GM12864 (cell line): ENCODE measurements at regions not wholly inside any gene's neighbourhood (a gene's known extent, or its start where the extent isn't known, plus 50 kb on each side); places are given as distances from the start of the nearest gene placed in this dataset.

ENCODE experiments used
- DNase-seq: peaks from one replicate; pipeline ENCODE4 v3.0.0-alpha.2; 2011; ENCODE audit warnings: low read depth
- H3K4me3 ChIP-seq: 2 replicates; pipeline ENCODE4 v1.5.1; 2011; ENCODE audit warnings: mild to moderate bottlenecking, low read depth, low read length, control low read depth
- TF ChIP-seq, protein P1 (sequence below): IDR thresholded peaks from 2 replicates; pipeline ENCODE4 v1.5.1; 2011; ENCODE audit warnings: low read depth, mild to moderate bottlenecking, moderate library complexity, low read length, control low read depth, inconsistent platforms; ENCODE audit errors: missing control alignments

DNA sequence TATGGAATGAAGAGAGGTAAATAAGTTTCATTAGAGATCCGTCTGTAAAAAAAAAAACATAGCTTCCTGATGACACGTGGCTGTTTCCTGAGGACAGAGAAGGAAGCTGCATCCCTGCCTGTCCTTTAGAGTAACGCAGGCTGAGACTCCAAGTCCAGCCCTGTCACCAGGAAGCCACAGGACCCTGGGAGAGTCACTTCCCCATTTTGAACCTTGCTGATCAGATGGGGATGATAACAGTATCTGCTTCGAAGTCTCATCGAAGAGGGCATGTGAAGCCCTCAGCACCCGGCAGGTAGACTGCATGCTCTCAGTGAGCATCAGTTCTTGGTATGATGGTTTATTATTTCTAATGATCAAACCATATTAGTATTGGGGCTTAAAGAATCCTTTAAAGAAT is 139.1 kb upstream of the KCNG1 start:
- no peak overlapping the region for H3K4me3 ChIP-seq
- TF ChIP-seq, protein P1, sequence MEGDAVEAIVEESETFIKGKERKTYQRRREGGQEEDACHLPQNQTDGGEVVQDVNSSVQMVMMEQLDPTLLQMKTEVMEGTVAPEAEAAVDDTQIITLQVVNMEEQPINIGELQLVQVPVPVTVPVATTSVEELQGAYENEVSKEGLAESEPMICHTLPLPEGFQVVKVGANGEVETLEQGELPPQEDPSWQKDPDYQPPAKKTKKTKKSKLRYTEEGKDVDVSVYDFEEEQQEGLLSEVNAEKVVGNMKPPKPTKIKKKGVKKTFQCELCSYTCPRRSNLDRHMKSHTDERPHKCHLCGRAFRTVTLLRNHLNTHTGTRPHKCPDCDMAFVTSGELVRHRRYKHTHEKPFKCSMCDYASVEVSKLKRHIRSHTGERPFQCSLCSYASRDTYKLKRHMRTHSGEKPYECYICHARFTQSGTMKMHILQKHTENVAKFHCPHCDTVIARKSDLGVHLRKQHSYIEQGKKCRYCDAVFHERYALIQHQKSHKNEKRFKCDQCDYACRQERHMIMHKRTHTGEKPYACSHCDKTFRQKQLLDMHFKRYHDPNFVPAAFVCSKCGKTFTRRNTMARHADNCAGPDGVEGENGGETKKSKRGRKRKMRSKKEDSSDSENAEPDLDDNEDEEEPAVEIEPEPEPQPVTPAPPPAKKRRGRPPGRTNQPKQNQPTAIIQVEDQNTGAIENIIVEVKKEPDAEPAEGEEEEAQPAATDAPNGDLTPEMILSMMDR: no peak
- no peak for DNase-seq

DNA sequence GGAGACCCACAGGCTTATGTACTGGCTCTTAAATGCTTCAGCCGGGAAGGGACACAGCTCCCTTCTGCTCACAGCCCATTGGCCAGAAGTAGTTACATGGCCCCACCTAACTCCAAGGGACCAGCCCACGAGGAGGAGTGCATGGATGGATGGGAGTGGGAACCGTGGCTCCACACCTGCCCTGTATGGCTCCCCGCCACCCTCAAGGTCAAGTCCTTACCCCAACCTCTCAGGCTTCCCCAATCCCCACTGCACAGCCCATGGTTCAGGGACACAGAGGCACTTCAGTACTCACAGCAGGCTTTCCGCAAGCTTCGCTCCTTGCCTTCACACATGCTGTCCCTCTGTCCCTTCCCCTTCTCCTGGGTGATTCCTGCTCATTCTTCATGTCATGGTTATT is 137.9 kb upstream of the KCNG1 start:
- TF ChIP-seq, protein P1: no peak
- no peak overlapping the region for H3K4me3 ChIP-seq
- no peak for DNase-seq

DNA sequence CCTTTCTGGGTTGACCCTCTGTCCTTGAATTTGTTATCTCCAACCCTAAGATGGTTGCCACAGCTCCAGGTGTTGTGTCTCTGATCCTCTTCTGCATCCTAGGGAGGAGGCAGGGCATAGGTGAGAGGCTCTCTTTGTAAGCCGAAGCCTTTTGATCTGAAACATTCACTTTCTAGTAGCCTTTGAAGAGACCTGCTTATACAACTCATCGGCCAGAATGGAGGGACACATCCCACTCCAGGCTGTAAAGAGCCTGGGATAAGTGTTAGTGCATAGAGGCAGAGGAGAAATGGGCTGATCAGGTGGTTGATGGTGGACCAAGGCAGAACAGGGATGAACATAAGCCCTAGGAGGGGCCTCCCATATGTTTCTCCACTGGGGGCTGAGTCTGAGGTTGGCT is 137.1 kb upstream of the KCNG1 start:
- TF ChIP-seq, protein P1: no peak

DNA sequence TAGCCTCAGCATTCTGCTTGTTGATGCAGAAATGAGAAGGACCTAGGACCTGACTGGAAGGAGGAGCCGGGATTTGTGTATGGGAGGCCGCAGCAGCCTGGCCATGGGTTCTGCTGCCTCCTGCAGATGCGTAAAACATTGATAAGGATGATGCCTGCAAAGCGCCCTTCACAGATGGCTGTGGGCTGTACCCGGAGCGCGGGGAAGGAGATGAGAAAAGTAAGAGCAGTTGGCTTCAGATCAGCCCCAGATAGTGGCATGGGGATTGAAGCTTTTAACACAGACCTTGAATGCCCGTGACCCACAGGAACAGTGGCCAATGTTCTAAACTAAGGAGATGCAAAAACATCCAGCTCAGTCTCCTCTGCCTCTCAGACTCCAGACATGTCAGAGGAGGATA is 136.4 kb upstream of the KCNG1 start:
- TF ChIP-seq, protein P1: no peak
- H3K4me3 ChIP-seq: no peak overlapping the region
- no peak for DNase-seq

More for the DNA sequence above, 137.1 kb upstream of the KCNG1 start:
- H3K4me3 ChIP-seq: no peak overlapping the region
- no peak for DNase-seq

DNA sequence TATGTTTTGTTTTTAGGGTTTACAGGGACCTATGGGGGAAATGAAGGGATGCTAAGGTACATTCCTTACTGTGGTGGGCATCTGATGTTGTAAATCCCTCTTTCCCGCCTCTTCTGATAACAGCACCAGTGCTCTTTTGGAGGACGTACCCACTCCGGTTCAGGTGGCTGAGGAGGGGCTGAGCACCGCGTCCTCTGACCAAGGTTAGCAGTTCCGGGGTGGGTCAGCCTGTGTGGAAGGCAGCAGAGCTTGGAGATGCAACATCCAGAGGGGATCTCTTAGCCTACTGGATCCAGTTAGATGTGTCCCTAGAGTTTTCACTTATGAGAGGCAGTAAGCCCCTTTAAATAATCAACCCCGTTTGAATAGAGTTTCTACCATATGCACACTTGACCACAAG is 135.3 kb upstream of the KCNG1 start:
- no peak overlapping the region for H3K4me3 ChIP-seq
- no peak for DNase-seq
- TF ChIP-seq, protein P1: no peak

DNA sequence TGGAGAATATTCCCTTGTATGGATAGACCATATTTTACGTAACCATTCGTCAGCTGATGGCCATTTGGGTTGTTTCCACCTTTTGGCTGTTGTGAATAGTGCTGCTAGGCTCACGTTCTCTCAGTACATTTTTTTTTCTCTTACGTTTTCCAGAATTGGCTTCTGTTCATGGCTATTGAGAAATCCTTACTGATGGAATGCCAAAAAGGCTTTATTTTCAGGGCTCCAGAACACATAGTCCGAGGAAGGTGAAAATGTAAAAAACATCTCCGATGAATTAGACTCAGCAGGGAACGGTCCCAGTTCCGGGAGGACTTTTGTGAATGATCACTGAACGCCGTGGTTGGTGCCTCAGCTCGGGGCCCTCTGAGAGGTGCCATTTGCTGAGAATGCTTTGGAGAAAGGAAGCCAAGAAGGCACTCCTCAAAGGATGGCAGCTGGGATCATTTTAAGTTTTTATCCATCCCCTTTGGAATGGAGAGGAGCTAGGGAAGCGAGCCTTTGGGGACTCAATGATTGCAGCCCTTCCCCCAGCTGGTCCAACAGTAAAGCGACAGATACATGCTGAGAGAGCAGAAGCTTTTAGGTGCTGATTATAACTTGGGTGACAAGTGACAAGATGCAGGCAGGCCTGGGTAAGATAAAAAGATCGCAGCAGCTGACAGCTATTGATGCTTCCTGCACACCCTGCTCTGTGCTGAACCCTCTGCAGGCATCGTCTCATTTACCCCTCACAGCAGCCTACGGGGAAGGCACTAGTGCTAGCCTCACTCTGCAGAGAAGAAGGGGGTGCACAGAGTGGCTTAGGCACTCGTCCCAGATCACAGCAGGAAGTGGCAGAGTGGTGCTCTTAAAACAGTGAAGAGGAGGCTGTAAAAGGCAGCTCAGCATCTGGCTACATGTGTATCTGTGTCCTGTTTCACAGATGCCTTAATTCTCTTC is 133.4 kb upstream of the KCNG1 start:
- TF ChIP-seq, protein P1: no peak
- no peak overlapping the region for H3K4me3 ChIP-seq
- no peak for DNase-seq
